ENCODE measurements at regions not wholly inside any gene's neighbourhood (a gene's known extent, or its start where the extent isn't known, plus 50 kb on each side); places are given as distances from the start of the nearest gene placed in this dataset.

- no peak for TF ChIP-seq CTCF (IDR thresholded peaks at IDR 0.05; ENCODE audit: low read length)
- TF ChIP-seq EZH2 (IDR thresholded peaks at IDR 0.05; ENCODE audit: borderline replicate concordance, low read length), result no peak
Observed at GRCh38 chr9:28255174-28255573, 681.9 kb upstream of the C9orf72 start.
